Activated naive CD8-positive, alpha-beta T cell treated with anti-CD3 and anti-CD28 coated beads, Interleukin-2, amount 50 U/mL, for 24 hours (primary cell): ENCODE measurements at regions not wholly inside any gene's neighbourhood (a gene's known extent, or its start where the extent isn't known, plus 50 kb on each side); places are given as distances from the start of the nearest gene placed in this dataset.

Source experiments
- ATAC-seq: fragments of 150-1000 bp; cut with Tn5 transposase; one replicate; pipeline ENCODE4 v1.10.0; 2021
- DNase-seq: peaks from one replicate; pipeline ENCODE4 v3.0.0; 2021
- H3K27ac Mint-ChIP-seq: one replicate; pipeline ENCODE4 v1.8.0; 2021; ENCODE audit warnings: mild to moderate bottlenecking, mixed read lengths
- H3K27me3 Mint-ChIP-seq: one replicate; pipeline ENCODE4 v1.8.0; 2021; ENCODE audit warnings: mixed read lengths
- H3K36me3 Mint-ChIP-seq: one replicate; pipeline ENCODE4 v1.8.0; 2021; ENCODE audit warnings: low read depth, mixed read lengths
- H3K4me1 Mint-ChIP-seq: one replicate; pipeline ENCODE4 v1.8.0; 2021; ENCODE audit warnings: mixed read lengths
- H3K4me3 Mint-ChIP-seq: one replicate; pipeline ENCODE4 v1.8.0; 2021; ENCODE audit warnings: mild to moderate bottlenecking, moderate library complexity, mixed read lengths
- H3K9me3 Mint-ChIP-seq: one replicate; pipeline ENCODE4 v1.8.0; 2021; ENCODE audit warnings: mixed read lengths

- no peak overlapping the region for H3K27ac Mint-ChIP-seq
- no peaks in the 10 kb centered on the region for H3K27me3 Mint-ChIP-seq
- ATAC-seq: no peak
- DNase-seq: no peak
- H3K36me3 Mint-ChIP-seq: no peaks in the 10 kb centered on the region
- H3K4me3 Mint-ChIP-seq: no peak overlapping the region
- no peaks in the 10 kb centered on the region for H3K9me3 Mint-ChIP-seq
- no peaks in the 10 kb centered on the region for H3K4me1 Mint-ChIP-seq
Measured at GRCh38 chr3:152970851-152971250, 135.9 kb downstream of the P2RY1 start.

GRCh38 chr3:152971880-152972279 is 136.9 kb downstream of the P2RY1 start:
- Mint-ChIP-seq H3K36me3 (no peaks in the 10 kb centered on the region), H3K4me1 (no peaks in the 10 kb centered on the region), H3K4me3 (no peak overlapping the region), H3K9me3 (no peaks in the 10 kb centered on the region), H3K27me3 (no peaks in the 10 kb centered on the region), H3K27ac (no peak overlapping the region)
- ATAC-seq: no peak
- DNase-seq: no peak

- H3K36me3 Mint-ChIP-seq: no peaks in the 10 kb centered on the region
- H3K4me3 Mint-ChIP-seq: no peak overlapping the region
- no peak overlapping the region for H3K27ac Mint-ChIP-seq
- no peak for DNase-seq
- no peaks in the 10 kb centered on the region for H3K9me3 Mint-ChIP-seq
- H3K4me1 Mint-ChIP-seq: no peaks in the 10 kb centered on the region
- peaks cover 2% of the 10 kb centered on the region for H3K27me3 Mint-ChIP-seq
- ATAC-seq: no peak
Measured at GRCh38 chr3:152973575-152973974, 138.6 kb downstream of the P2RY1 start.

- Mint-ChIP-seq H3K4me1 (no peaks in the 10 kb centered on the region), H3K9me3 (no peaks in the 10 kb centered on the region), H3K27ac (no peak overlapping the region), H3K36me3 (no peaks in the 10 kb centered on the region), H3K27me3 (peaks cover 3% of the 10 kb centered on the region), H3K4me3 (no peak overlapping the region)
- no peak for ATAC-seq
- no peak for DNase-seq
Measured at GRCh38 chr3:152976239-152976638, 141.3 kb downstream of the P2RY1 start.

- Mint-ChIP-seq H3K36me3 (no peaks in the 10 kb centered on the region), H3K27me3 (peaks cover 3% of the 10 kb centered on the region), H3K4me1 (no peaks in the 10 kb centered on the region), H3K4me3 (no peak overlapping the region), H3K9me3 (no peaks in the 10 kb centered on the region), H3K27ac (no peak overlapping the region)
- no peak for ATAC-seq
- DNase-seq: no peak
Measured at GRCh38 chr3:152977366-152977765, 142.4 kb downstream of the P2RY1 start.

- H3K9me3 Mint-ChIP-seq: no peaks in the 10 kb centered on the region
- H3K4me1 Mint-ChIP-seq: no peaks in the 10 kb centered on the region
- peaks cover 3% of the 10 kb centered on the region for H3K27me3 Mint-ChIP-seq
- ATAC-seq: no peak
- H3K27ac Mint-ChIP-seq: no peak overlapping the region
- DNase-seq: no peak
- no peaks in the 10 kb centered on the region for H3K36me3 Mint-ChIP-seq
- no peak overlapping the region for H3K4me3 Mint-ChIP-seq
Measured at GRCh38 chr3:152978152-152978551, 143.2 kb downstream of the P2RY1 start.

- no peak for ATAC-seq
- H3K4me1 Mint-ChIP-seq: no peaks in the 10 kb centered on the region
- peaks cover 5% of the 10 kb centered on the region for H3K27me3 Mint-ChIP-seq
- no peaks in the 10 kb centered on the region for H3K36me3 Mint-ChIP-seq
- DNase-seq: no peak
- no peak overlapping the region for H3K27ac Mint-ChIP-seq
- H3K4me3 Mint-ChIP-seq: no peak overlapping the region
- no peaks in the 10 kb centered on the region for H3K9me3 Mint-ChIP-seq
Measured at GRCh38 chr3:152997526-152997925, 162.6 kb downstream of the P2RY1 start.

- Mint-ChIP-seq H3K4me3 (no peak overlapping the region), H3K27ac (no peak overlapping the region), H3K4me1 (no peaks in the 10 kb centered on the region), H3K9me3 (no peaks in the 10 kb centered on the region), H3K27me3 (peaks cover 5% of the 10 kb centered on the region), H3K36me3 (no peaks in the 10 kb centered on the region)
- ATAC-seq (no peak), DNase-seq (no peak)
Measured at GRCh38 chr3:152998591-152998990, 163.4 kb upstream of the RAP2B start.

- H3K27me3 Mint-ChIP-seq: peaks cover 5% of the 10 kb centered on the region
- H3K4me3 Mint-ChIP-seq: no peak overlapping the region
- DNase-seq: no peak
- H3K36me3 Mint-ChIP-seq: no peaks in the 10 kb centered on the region
- H3K9me3 Mint-ChIP-seq: no peaks in the 10 kb centered on the region
- no peaks in the 10 kb centered on the region for H3K4me1 Mint-ChIP-seq
- H3K27ac Mint-ChIP-seq: no peak overlapping the region
- no peak for ATAC-seq
Measured at GRCh38 chr3:153000325-153000724, 161.7 kb upstream of the RAP2B start.

- H3K9me3 Mint-ChIP-seq: no peaks in the 10 kb centered on the region
- H3K4me3 Mint-ChIP-seq: no peak overlapping the region
- H3K27ac Mint-ChIP-seq: no peak overlapping the region
- no peak for ATAC-seq
- H3K4me1 Mint-ChIP-seq: no peaks in the 10 kb centered on the region
- H3K27me3 Mint-ChIP-seq: peaks cover 4% of the 10 kb centered on the region
- no peak for DNase-seq
- H3K36me3 Mint-ChIP-seq: no peaks in the 10 kb centered on the region
Measured at GRCh38 chr3:153001210-153002078, 160.6 kb upstream of the RAP2B start.

GRCh38 chr3:153003441-153003840 is 158.6 kb upstream of the RAP2B start:
- Mint-ChIP-seq H3K4me3 (no peak overlapping the region), H3K27me3 (peaks cover 6% of the 10 kb centered on the region), H3K27ac (no peak overlapping the region), H3K36me3 (no peaks in the 10 kb centered on the region), H3K4me1 (no peaks in the 10 kb centered on the region), H3K9me3 (no peaks in the 10 kb centered on the region)
- DNase-seq (no peak), ATAC-seq (no peak)

GRCh38 chr3:153003862-153004261 is 158.2 kb upstream of the RAP2B start:
- no peak for ATAC-seq
- Mint-ChIP-seq H3K27ac (no peak overlapping the region), H3K4me1 (no peaks in the 10 kb centered on the region), H3K4me3 (no peak overlapping the region), H3K27me3 (peaks cover 6% of the 10 kb centered on the region), H3K9me3 (no peaks in the 10 kb centered on the region), H3K36me3 (no peaks in the 10 kb centered on the region)
- no peak for DNase-seq

GRCh38 chr3:153008226-153008625 is 153.8 kb upstream of the RAP2B start:
- Mint-ChIP-seq H3K27me3 (peaks cover 6% of the 10 kb centered on the region), H3K27ac (no peak overlapping the region), H3K36me3 (no peaks in the 10 kb centered on the region), H3K4me3 (no peak overlapping the region), H3K9me3 (no peaks in the 10 kb centered on the region), H3K4me1 (no peaks in the 10 kb centered on the region)
- ATAC-seq (no peak), DNase-seq (no peak)

GRCh38 chr3:153023896-153024295 is 138.1 kb upstream of the RAP2B start:
- Mint-ChIP-seq H3K27me3 (peaks cover 16% of the 10 kb centered on the region), H3K4me1 (no peaks in the 10 kb centered on the region), H3K36me3 (no peaks in the 10 kb centered on the region), H3K9me3 (no peaks in the 10 kb centered on the region), H3K4me3 (no peak overlapping the region), H3K27ac (no peak overlapping the region)
- DNase-seq (no peak), ATAC-seq (no peak)

- Mint-ChIP-seq H3K36me3 (no peaks in the 10 kb centered on the region), H3K4me1 (no peaks in the 10 kb centered on the region), H3K4me3 (no peak overlapping the region), H3K27me3 (peaks cover 7% of the 10 kb centered on the region), H3K27ac (no peak overlapping the region), H3K9me3 (no peaks in the 10 kb centered on the region)
- no peak for ATAC-seq
- no peak for DNase-seq
Measured at GRCh38 chr3:153026026-153026425, 136.0 kb upstream of the RAP2B start.

GRCh38 chr3:153028381-153028780 is 133.6 kb upstream of the RAP2B start:
- no peak overlapping the region for H3K27ac Mint-ChIP-seq
- H3K27me3 Mint-ChIP-seq: peaks cover 2% of the 10 kb centered on the region
- ATAC-seq: no peak

More at GRCh38 chr3:153028381-153028780, 133.6 kb upstream of the RAP2B start:
- H3K4me3 Mint-ChIP-seq: no peak overlapping the region
- no peaks in the 10 kb centered on the region for H3K9me3 Mint-ChIP-seq
- no peak for DNase-seq
- no peaks in the 10 kb centered on the region for H3K4me1 Mint-ChIP-seq
- H3K36me3 Mint-ChIP-seq: no peaks in the 10 kb centered on the region
